K562 (cell line): ENCODE measurements at regions not wholly inside any gene's neighbourhood (a gene's known extent, or its start where the extent isn't known, plus 50 kb on each side); places are given as distances from the start of the nearest gene placed in this dataset.

ENCODE experiments used
- ATAC-seq: fragments of 200-7000 bp; cut with Tn5 transposase; 3 replicates; pipeline ENCODE4 v1.9.1; 2020; ENCODE audit warnings: moderate library complexity
- BruUV-seq: library from RNA; stranded (reverse); fragments of 400-500 nt; replicated peaks from 2 replicates; lab custom pipeline; 2021; lab: Mats Ljungman, UMichigan
- CTCF ChIA-PET: fragments of 300-600 bp; formaldehyde crosslinking; extraction: SDS; loops from one replicate; lab custom pipeline; 2021; ENCODE audit warnings: low intra/inter-chr PET ratio; lab: Yijun Ruan, JAX
- POLR2A ChIA-PET: fragments of 300-600, 350-650 bp; sonication (Branson Sonifier 250); formaldehyde crosslinking; extraction: SDS; loops from one replicate; lab custom pipeline; 2021; ENCODE audit warnings: antibody characterized with exemption, inconsistent platforms; lab: Yijun Ruan, JAX
- DNase-seq, 4 experiments: peaks; one replicate each; pipeline versions ENCODE4 v3.0.0 to v3.0.0-alpha.2; 2011 to 2018; ENCODE audit warnings: low spot score in 3 of 4, mixed read lengths in 3 of 4; ENCODE audit errors: extremely low read depth in 1 of 4
- FAIRE-seq: peaks from 2 replicates; lab custom pipeline; 2011; peaks lifted over from hg19 to GRCh38; lab: Jason Lieb, UNC
- H2AFZ ChIP-seq: 2 replicates; pipeline ENCODE4 v1.6.0; 2011; ENCODE audit warnings: low read depth, low read length, control low read depth, inconsistent platforms
- H3K27ac ChIP-seq: fragments of 200-600 bp; 3 replicates; pipeline ENCODE4 v1.8.0; 2011; ENCODE audit warnings: low read depth, mild to moderate bottlenecking, control low read depth, inconsistent platforms, low read length, moderate library complexity, mixed read lengths; ENCODE audit errors: extremely low read depth
- H3K27me3 ChIP-seq, 2 experiments: fragments of 300-600 bp in 1 of 2; 2 replicates in 1 of 2; 3 replicates in 1 of 2; pipeline versions ENCODE4 v1.6.0 to v1.8.0; 2011; ENCODE audit warnings: inconsistent platforms in 2 of 2, low read length in 2 of 2, mild to moderate bottlenecking in 1 of 2, mixed read lengths in 1 of 2, moderate library complexity in 1 of 2; ENCODE audit not compliant: control insufficient read depth in 2 of 2, insufficient read depth in 2 of 2
- H3K36me3 ChIP-seq: fragments of 300-600 bp; 3 replicates; pipeline ENCODE4 v1.8.0; 2011; ENCODE audit warnings: mild to moderate bottlenecking, low read length, inconsistent platforms; ENCODE audit not compliant: control insufficient read depth, insufficient read depth
- H3K4me1 ChIP-seq, 2 experiments: fragments of 200-600 bp in 1 of 2; replicated peaks in 1 of 2; 2 replicates in 1 of 2; 3 replicates in 1 of 2; pipeline versions ENCODE4 v1.5.1 to v1.8.0; 2011; ENCODE audit warnings: inconsistent platforms in 2 of 2, low read length in 2 of 2, mild to moderate bottlenecking in 1 of 2, mixed read lengths in 1 of 2, moderate library complexity in 1 of 2; ENCODE audit not compliant: control insufficient read depth in 2 of 2, insufficient read depth in 2 of 2
- H3K4me2 ChIP-seq: 2 replicates; pipeline ENCODE4 v1.6.1; 2011; ENCODE audit warnings: low read length, control low read depth, inconsistent platforms, mixed read lengths; ENCODE audit not compliant: insufficient read depth
- H3K4me3 ChIP-seq: fragments of 200-600 bp; sonication (generic), shearing (Covaris generic); 2 replicates; pipeline ENCODE4 v1.5.1; 2016; ENCODE audit warnings: control low read depth, inconsistent platforms
- H3K79me2 ChIP-seq: fragments of 200-600 bp; 3 replicates; pipeline ENCODE4 v1.8.0; 2011; ENCODE audit warnings: low read length, inconsistent platforms; ENCODE audit not compliant: control insufficient read depth, insufficient read depth
- H3K9ac ChIP-seq, 2 experiments: 2 replicates each; pipeline versions ENCODE4 v1.6.0 to v1.6.1; 2011; ENCODE audit warnings: low read depth in 2 of 2, low read length in 2 of 2, control low read depth in 1 of 2, inconsistent platforms in 1 of 2, mild to moderate bottlenecking in 1 of 2, mixed read lengths in 1 of 2; ENCODE audit not compliant: insufficient read depth in 1 of 2
- H3K9me1 ChIP-seq: one replicate; pipeline ENCODE4 v1.6.0; 2011; ENCODE audit warnings: inconsistent platforms, mild to moderate bottlenecking, low read length, moderate library complexity; ENCODE audit not compliant: control insufficient read depth, insufficient read depth
- H3K9me3 ChIP-seq: replicated peaks from 2 replicates; pipeline ENCODE4 v1.5.1; 2011; ENCODE audit warnings: low read depth, low read length, inconsistent platforms; ENCODE audit not compliant: control insufficient read depth, insufficient read depth
- H4K20me1 ChIP-seq: replicated peaks from 2 replicates; pipeline ENCODE4 v1.6.1; 2011; ENCODE audit warnings: low read length, inconsistent platforms, mixed read lengths; ENCODE audit not compliant: control insufficient read depth, insufficient read depth
- CHD4 ChIP-seq: fragments of 200-600 bp; sonication (generic); IDR thresholded peaks from 3 replicates; pipeline ENCODE4 v1.6.1; 2012; ENCODE audit warnings: low read depth, mild to moderate bottlenecking, mixed read lengths, low read length, inconsistent platforms; ENCODE audit not compliant: insufficient read depth, insufficient replicate concordance, poor library complexity, severe bottlenecking
- E2F6 ChIP-seq, 2 experiments: IDR thresholded peaks; 2 replicates each; pipeline ENCODE4 v1.6.1; 2011; ENCODE audit warnings: borderline replicate concordance in 1 of 2, control low read depth in 1 of 2, low read depth in 1 of 2, low read length in 1 of 2, mild to moderate bottlenecking in 1 of 2, mixed read lengths in 1 of 2, moderate library complexity in 1 of 2; ENCODE audit not compliant: insufficient read depth in 1 of 2, insufficient read length in 1 of 2, poor library complexity in 1 of 2, severe bottlenecking in 1 of 2; ENCODE audit errors: extremely low read depth in 1 of 2
- EWSR1 ChIP-seq: fragments of 450-650 bp; IDR thresholded peaks from 2 replicates; pipeline ENCODE4 v1.6.1; 2018; ENCODE audit warnings: borderline replicate concordance, mild to moderate bottlenecking, low read depth, moderate library complexity; ENCODE audit not compliant: partially characterized antibody
- PCBP1 ChIP-seq: fragments of 200-400 bp; formaldehyde crosslinking; IDR thresholded peaks from 2 replicates; pipeline ENCODE4 v1.6.1; 2018; ENCODE audit warnings: mild to moderate bottlenecking, low read depth, low read length; ENCODE audit not compliant: poor library complexity, severe bottlenecking
- ZNF124 ChIP-seq: sonication (generic); formaldehyde crosslinking; IDR thresholded peaks from 2 replicates; pipeline ENCODE4 v1.8.1; 2022; ENCODE audit warnings: missing genetic modification reagents
- ZNF232 ChIP-seq: sonication (generic); formaldehyde crosslinking; IDR thresholded peaks from 2 replicates; pipeline ENCODE4 v1.8.0; 2022; ENCODE audit warnings: mild to moderate bottlenecking, missing genetic modification reagents
- WGBS: fragments of 100-300 bp; shearing (Covaris generic); methylation state at CpG from one replicate; pipeline ENCODE4 v1.1.6; 2016; ENCODE audit warnings: low coverage, mixed read lengths; ENCODE audit not compliant: insufficient coverage; ENCODE audit errors: missing lambda C conversion rate; 5-methylcytosine and 5-hydroxymethylcytosine counted together
- in situ Hi-C: fragments of 300-500 bp; cut with MboI; formaldehyde crosslinking; loops from 4 replicates; pipeline ENCODE4 v1.15.0; 2018; ENCODE audit warnings: inconsistent platforms, mixed read lengths
- intact Hi-C: fragments of 100-400 bp; cut with micrococcal nuclease; formaldehyde crosslinking; loops from 2 replicates; pipeline ENCODE4 v1.14.2; 2022
- TF ChIP-seq, protein P1 (sequence below): fragments of 450-650 bp; formaldehyde crosslinking; conservative IDR thresholded peaks from 2 replicates; pipeline ENCODE4 v1.4.0; 2022; ENCODE audit warnings: mild to moderate bottlenecking, missing genetic modification characterization

DNA sequence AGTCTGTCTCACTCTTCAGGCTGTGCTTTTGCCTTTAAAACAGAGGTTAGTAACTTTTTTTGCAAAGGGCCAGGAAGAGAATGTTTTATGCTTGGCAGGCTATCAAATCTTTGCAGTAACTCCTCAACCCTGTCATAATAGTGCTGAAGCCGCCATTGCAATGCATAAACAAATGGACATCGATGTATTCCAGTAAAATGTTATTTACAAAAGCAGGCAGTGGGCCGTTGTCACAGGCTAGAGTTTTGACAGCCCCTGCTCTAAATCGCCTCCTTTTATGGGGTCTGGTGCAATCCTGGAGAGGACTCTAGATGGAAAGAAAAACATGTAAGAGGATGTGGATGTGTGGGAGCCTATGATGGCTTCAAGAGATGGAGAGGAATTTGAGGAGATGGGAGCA is 568.3 kb downstream of the TYW1 start (continued):
- TF ChIP-seq E2F6 (IDR thresholded peaks at IDR 0.05; ENCODE audit: borderline replicate concordance in 1 of 2, extremely low read depth in 1 of 2, insufficient read depth in 1 of 2, insufficient read length in 1 of 2, low read depth in 1 of 2, low read length in 1 of 2, poor library complexity in 1 of 2, severe bottlenecking in 1 of 2), result no peak
- no peak for TF ChIP-seq ZNF232 (CRISPR knock-in tag)

- Histone ChIP-seq H3K9me3 (no peaks in the 10 kb centered on the region), H3K27ac (no peak overlapping the region), H3K9me1 (no peaks in the 10 kb centered on the region), H3K4me2 (no peak overlapping the region), H3K36me3 (no peaks in the 10 kb centered on the region), H3K79me2 (no peaks in the 10 kb centered on the region), H2AFZ (no peak overlapping the region), H4K20me1 (no peaks in the 10 kb centered on the region), H3K4me3 (no peak overlapping the region), H3K27me3 (no peaks in the 10 kb centered on the region; a peak in 1 of 5 replicates), H3K9ac (no peak overlapping the region), H3K4me1 (no peaks in the 10 kb centered on the region)
- in situ Hi-C loops (loop anchor here (10.0 kb wide), 1 partner anchor 1141 kb away; no protein-coding TSS in a partner anchor), intact Hi-C loops (no loop called here)
- 2% methylated on average over 4 of the region's 4 CpGs for WGBS
- CTCF ChIA-PET, result no interaction called here
- no peak for ATAC-seq
- POLR2A ChIA-PET, result no interaction called here
- BruUV-seq, result no TSS peak
- TF ChIP-seq PCBP1 (no peak), EWSR1 (no peak), CHD4 (no peak), ZNF124 (CRISPR knock-in tag) (no peak)
- TF ChIP-seq, protein P1, sequence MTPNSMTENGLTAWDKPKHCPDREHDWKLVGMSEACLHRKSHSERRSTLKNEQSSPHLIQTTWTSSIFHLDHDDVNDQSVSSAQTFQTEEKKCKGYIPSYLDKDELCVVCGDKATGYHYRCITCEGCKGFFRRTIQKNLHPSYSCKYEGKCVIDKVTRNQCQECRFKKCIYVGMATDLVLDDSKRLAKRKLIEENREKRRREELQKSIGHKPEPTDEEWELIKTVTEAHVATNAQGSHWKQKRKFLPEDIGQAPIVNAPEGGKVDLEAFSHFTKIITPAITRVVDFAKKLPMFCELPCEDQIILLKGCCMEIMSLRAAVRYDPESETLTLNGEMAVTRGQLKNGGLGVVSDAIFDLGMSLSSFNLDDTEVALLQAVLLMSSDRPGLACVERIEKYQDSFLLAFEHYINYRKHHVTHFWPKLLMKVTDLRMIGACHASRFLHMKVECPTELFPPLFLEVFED (CRISPR knock-in tag), result no peak
- DNase-seq, result no peak
- FAIRE-seq, result no peak
Observed at GRCh38 chr7:67566101-67566500, 569.5 kb downstream of the TYW1 start.
